MM.1S (cell line): ENCODE measurements at regions not wholly inside any gene's neighbourhood (a gene's known extent, or its start where the extent isn't known, plus 50 kb on each side); places are given as distances from the start of the nearest gene placed in this dataset.

Experiments
- CTCF ChIP-seq: fragments of 300-600 bp; sonication (generic); IDR thresholded peaks from 2 replicates; pipeline ENCODE4 v1.5.1; 2016; ENCODE audit warnings: antibody characterized with exemption, low read length, mixed read lengths
- EZH2 ChIP-seq: fragments of 300-600 bp; sonication (generic); optimal IDR thresholded peaks from 2 replicates; pipeline ENCODE3; 2017; ENCODE audit warnings: low read depth, mild to moderate bottlenecking, antibody characterized with exemption, low read length, mixed read lengths
- EZH2phosphoT487 ChIP-seq: fragments of 300-600 bp; sonication (generic); IDR thresholded peaks from 2 replicates; pipeline ENCODE4 v1.6.1; 2018; ENCODE audit warnings: antibody characterized with exemption, low read length

- TF ChIP-seq CTCF = no peak
- no peak for TF ChIP-seq EZH2
- no peak for TF ChIP-seq EZH2phosphoT487
Observed at GRCh38 chr3:68408626-68409025, 523.7 kb downstream of the TAFA4 start.
